OCI-LY7 (cell line): ENCODE measurements at regions not wholly inside any gene's neighbourhood (a gene's known extent, or its start where the extent isn't known, plus 50 kb on each side); places are given as distances from the start of the nearest gene placed in this dataset.

Experiments
- BruUV-seq: library from RNA; stranded (reverse); fragments of 400-500 nt; replicated peaks from 2 replicates; lab custom pipeline; 2021; lab: Mats Ljungman, UMichigan
- CTCF ChIA-PET: fragments of 300-600 bp; sonication (Branson Sonifier 250); formaldehyde crosslinking; loops from one replicate; lab custom pipeline; 2022; ENCODE audit warnings: antibody characterized with exemption; ENCODE audit not compliant: unreplicated experiment; lab: Charles Lee
- POLR2A ChIA-PET: fragments of 300-600 bp; sonication (Branson Sonifier 250); formaldehyde crosslinking; loops from one replicate; lab custom pipeline; 2022; ENCODE audit warnings: antibody characterized with exemption; lab: Charles Lee
- DNase-seq: peaks from one replicate; pipeline ENCODE4 v3.0.0-alpha.2; 2015; ENCODE audit warnings: low spot score
- H2AFZ ChIP-seq: fragments of 200-600 bp; sonication (generic), shearing (Covaris generic); 2 replicates; pipeline ENCODE4 v1.6.1; 2014; ENCODE audit warnings: mild to moderate bottlenecking, antibody characterized with exemption, low read length, moderate library complexity
- H3K27ac ChIP-seq: fragments of 200-600 bp; sonication (generic); 2 replicates; pipeline ENCODE4 v1.5.1; 2014; ENCODE audit warnings: mixed run types, low read depth, mild to moderate bottlenecking, moderate library complexity, low read length, inconsistent platforms; ENCODE audit not compliant: poor library complexity, severe bottlenecking
- H3K36me3 ChIP-seq: fragments of 200-600 bp; sonication (generic); 2 replicates; pipeline ENCODE4 v1.6.1; 2014; ENCODE audit warnings: mild to moderate bottlenecking, antibody characterized with exemption, low read length, moderate library complexity, mixed read lengths; ENCODE audit not compliant: insufficient read depth
- H3K4me1 ChIP-seq: fragments of 200-600 bp; sonication (generic); 2 replicates; pipeline ENCODE4 v1.5.1; 2014; ENCODE audit warnings: mild to moderate bottlenecking, low read length; ENCODE audit not compliant: insufficient read depth, poor library complexity, severe bottlenecking
- H3K4me2 ChIP-seq: fragments of 200-600 bp; sonication (generic); 2 replicates; pipeline ENCODE4 v1.6.1; 2014; ENCODE audit warnings: mild to moderate bottlenecking, low read length
- H3K4me3 ChIP-seq: fragments of 200-600 bp; sonication (generic); 2 replicates; pipeline ENCODE4 v1.5.1; 2014; ENCODE audit warnings: mild to moderate bottlenecking, low read depth, low read length; ENCODE audit not compliant: poor library complexity, severe bottlenecking
- H3K79me2 ChIP-seq: fragments of 200-600 bp; sonication (generic); 2 replicates; pipeline ENCODE4 v1.6.1; 2016; ENCODE audit warnings: low read depth, mild to moderate bottlenecking, low read length, moderate library complexity, mixed read lengths; ENCODE audit not compliant: insufficient read depth
- H3K9me2 ChIP-seq: fragments of 200-600 bp; sonication (generic); 2 replicates; pipeline ENCODE4 v1.6.1; 2016; ENCODE audit warnings: mild to moderate bottlenecking, low read length, mixed read lengths; ENCODE audit not compliant: insufficient read depth
- H3K9me3 ChIP-seq: fragments of 200-600 bp; sonication (generic); 2 replicates; pipeline ENCODE4 v1.6.1; 2014; ENCODE audit warnings: mild to moderate bottlenecking, mixed run types, low read length, mixed read lengths
- H4K20me1 ChIP-seq: fragments of 200-600 bp; sonication (generic); 2 replicates; pipeline ENCODE4 v1.6.1; 2014; ENCODE audit warnings: mild to moderate bottlenecking, antibody characterized with exemption, low read length, moderate library complexity, mixed read lengths; ENCODE audit not compliant: insufficient read depth
- EZH2phosphoT487 ChIP-seq: fragments of 200-600 bp; sonication (generic); IDR thresholded peaks from 2 replicates; pipeline ENCODE4 v1.6.1; 2018; ENCODE audit warnings: low read depth, borderline replicate concordance, mild to moderate bottlenecking, mixed run types, antibody characterized with exemption, low read length, moderate library complexity, mixed read lengths
- intact Hi-C: fragments of 100-400 bp; cut with micrococcal nuclease; formaldehyde crosslinking; loops from one replicate; pipeline ENCODE4 v1.10.0; 2022; ENCODE audit not compliant: unreplicated experiment
- TF ChIP-seq, protein P1 (sequence below): fragments of 200-600 bp; sonication (generic); conservative IDR thresholded peaks from 2 replicates; pipeline ENCODE4 v1.5.1; 2014; ENCODE audit warnings: mild to moderate bottlenecking, antibody characterized with exemption, low read length, moderate library complexity, mixed read lengths

DNA sequence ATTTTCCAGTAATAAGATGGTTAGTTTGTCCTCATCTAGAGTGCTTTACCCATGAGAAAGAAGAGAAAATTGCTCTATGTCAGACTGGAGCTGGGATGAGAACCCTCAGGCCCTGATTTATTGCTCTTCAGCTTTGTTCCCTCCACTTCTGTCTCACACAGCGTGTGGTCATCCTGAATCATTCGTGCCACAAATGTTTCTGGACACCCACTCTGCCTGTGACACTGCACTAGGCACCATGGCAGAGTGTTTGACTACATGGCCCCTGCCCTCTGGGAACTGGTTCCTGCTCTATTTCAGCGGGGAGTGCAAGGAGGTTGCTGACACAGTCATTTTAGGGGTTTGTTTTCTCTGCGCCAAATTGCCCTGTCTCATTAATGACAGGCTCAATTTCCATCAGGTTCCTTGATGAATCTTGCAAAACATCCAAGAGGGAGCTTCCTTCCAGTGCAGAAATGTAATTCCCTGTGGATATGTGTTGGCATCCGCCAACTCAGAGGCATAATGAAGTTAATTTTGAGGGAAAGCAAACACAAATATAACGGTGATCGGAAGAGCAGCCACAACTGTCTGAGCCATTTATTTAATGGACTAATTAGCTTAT, 207.5 kb downstream of the CLIC5 start:
- no peak for DNase-seq
- intact Hi-C loops: no loop called here
- Histone ChIP-seq H3K36me3 (no peaks in the 10 kb centered on the region), H4K20me1 (no peaks in the 10 kb centered on the region), H3K4me1 (peaks cover 22% of the 10 kb centered on the region), H3K79me2 (no peaks in the 10 kb centered on the region), H3K9me3 (no peaks in the 10 kb centered on the region), H3K9me2 (no peaks in the 10 kb centered on the region), H3K27ac (no peak overlapping the region), H3K4me3 (no peak overlapping the region), H2AFZ (peak overlapping the region; percentile 70; the same call in 1 of the 2 replicates), H3K4me2 (peak overlapping the region; percentile 49)
- no TSS peak for BruUV-seq
- TF ChIP-seq, protein P1, sequence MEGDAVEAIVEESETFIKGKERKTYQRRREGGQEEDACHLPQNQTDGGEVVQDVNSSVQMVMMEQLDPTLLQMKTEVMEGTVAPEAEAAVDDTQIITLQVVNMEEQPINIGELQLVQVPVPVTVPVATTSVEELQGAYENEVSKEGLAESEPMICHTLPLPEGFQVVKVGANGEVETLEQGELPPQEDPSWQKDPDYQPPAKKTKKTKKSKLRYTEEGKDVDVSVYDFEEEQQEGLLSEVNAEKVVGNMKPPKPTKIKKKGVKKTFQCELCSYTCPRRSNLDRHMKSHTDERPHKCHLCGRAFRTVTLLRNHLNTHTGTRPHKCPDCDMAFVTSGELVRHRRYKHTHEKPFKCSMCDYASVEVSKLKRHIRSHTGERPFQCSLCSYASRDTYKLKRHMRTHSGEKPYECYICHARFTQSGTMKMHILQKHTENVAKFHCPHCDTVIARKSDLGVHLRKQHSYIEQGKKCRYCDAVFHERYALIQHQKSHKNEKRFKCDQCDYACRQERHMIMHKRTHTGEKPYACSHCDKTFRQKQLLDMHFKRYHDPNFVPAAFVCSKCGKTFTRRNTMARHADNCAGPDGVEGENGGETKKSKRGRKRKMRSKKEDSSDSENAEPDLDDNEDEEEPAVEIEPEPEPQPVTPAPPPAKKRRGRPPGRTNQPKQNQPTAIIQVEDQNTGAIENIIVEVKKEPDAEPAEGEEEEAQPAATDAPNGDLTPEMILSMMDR: no peak
- TF ChIP-seq EZH2phosphoT487: no peak
- POLR2A ChIA-PET: interaction anchor here (0.7 to 1.3 kb wide), 4 partner anchors 21 to 199 kb away, joined by 3 read pairs; no protein-coding TSS in a partner anchor
- CTCF ChIA-PET: no interaction called here

DNA sequence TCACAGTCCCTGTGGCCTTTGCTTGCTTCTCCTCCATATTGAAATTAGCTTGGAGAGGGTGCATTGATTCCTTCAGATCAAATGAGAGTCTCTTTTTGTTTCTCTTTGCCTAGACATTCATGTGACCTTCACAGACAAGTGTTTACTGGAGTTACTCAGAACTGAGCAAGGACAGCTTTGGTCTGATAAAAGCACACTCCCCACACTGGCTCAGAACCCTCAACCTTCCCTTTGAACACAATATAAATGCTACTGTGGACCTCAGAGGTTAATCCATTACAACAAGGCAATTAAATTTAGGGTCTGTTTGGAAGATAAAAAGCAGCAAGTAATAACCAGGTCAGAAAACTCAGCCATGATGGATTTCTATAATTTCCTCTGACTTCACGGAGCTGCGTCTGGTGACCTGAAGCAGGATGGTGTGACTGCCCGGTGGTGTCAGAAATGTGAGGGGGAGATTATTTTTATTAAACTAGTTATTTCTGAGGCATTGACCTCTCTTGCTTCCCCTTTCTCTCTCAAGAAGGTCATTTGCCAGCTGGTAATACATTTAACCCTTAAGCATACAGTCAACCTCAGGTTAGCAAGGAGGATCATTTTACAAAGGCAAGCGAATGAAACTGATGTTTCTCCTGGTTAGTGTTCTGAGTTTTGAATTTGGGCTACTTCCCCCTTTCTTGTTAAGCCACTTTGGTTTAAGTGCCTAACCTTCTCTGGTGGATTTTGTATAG, 208.2 kb downstream of the CLIC5 start:
- Histone ChIP-seq H3K36me3 (no peaks in the 10 kb centered on the region), H3K4me2 (peak overlapping the region; percentile 49), H3K27ac (no peak overlapping the region), H4K20me1 (no peaks in the 10 kb centered on the region), H3K9me3 (no peaks in the 10 kb centered on the region), H3K9me2 (no peaks in the 10 kb centered on the region), H3K79me2 (no peaks in the 10 kb centered on the region), H2AFZ (peak overlapping the region; percentile 70), H3K4me3 (no peak overlapping the region), H3K4me1 (peaks cover 22% of the 10 kb centered on the region)
- intact Hi-C loops: no loop called here
- ChIA-PET CTCF (no interaction called here), POLR2A (interaction anchor here (1.3 kb wide), 1 partner anchor 22 kb away, joined by 3 read pairs; no protein-coding TSS in a partner anchor)
- TF ChIP-seq, protein P1: no peak
- no peak for TF ChIP-seq EZH2phosphoT487
- DNase-seq: no peak
- BruUV-seq: no TSS peak

DNA sequence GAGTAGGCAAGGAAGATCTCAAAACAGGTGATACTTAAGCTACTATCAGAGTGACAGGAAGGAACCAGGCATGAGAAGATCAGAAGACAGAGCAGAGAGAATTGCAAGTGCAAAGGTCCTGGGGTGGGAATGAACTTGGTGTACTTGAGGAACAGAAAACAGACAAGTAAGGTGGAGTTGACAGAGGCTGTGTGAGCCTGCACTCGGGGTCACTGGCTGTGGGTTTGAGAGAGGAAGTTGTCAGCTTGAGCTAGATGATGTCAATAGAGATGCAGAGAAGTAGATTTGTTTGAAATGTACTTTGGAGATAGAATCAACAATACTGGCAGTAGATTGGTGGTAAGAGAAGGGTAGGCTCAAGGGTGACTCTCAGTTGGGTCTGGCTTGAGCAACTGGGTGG, 209.5 kb downstream of the CLIC5 start:
- Histone ChIP-seq H3K9me2 (no peaks in the 10 kb centered on the region), H3K4me3 (no peak overlapping the region), H3K9me3 (no peaks in the 10 kb centered on the region), H3K79me2 (no peaks in the 10 kb centered on the region), H2AFZ (no peak overlapping the region), H3K4me2 (no peak overlapping the region), H3K4me1 (peaks cover 22% of the 10 kb centered on the region), H4K20me1 (no peaks in the 10 kb centered on the region), H3K36me3 (no peaks in the 10 kb centered on the region), H3K27ac (no peak overlapping the region)
- TF ChIP-seq, protein P1: no peak
- no peak for TF ChIP-seq EZH2phosphoT487
- BruUV-seq: no TSS peak
- CTCF ChIA-PET: no interaction called here
- DNase-seq: no peak
- POLR2A ChIA-PET: no interaction called here
- intact Hi-C loops: no loop called here
